ENCODE measurements at regions not wholly inside any gene's neighbourhood (a gene's known extent, or its start where the extent isn't known, plus 50 kb on each side); places are given as distances from the start of the nearest gene placed in this dataset.

- TF ChIP-seq, protein P1, sequence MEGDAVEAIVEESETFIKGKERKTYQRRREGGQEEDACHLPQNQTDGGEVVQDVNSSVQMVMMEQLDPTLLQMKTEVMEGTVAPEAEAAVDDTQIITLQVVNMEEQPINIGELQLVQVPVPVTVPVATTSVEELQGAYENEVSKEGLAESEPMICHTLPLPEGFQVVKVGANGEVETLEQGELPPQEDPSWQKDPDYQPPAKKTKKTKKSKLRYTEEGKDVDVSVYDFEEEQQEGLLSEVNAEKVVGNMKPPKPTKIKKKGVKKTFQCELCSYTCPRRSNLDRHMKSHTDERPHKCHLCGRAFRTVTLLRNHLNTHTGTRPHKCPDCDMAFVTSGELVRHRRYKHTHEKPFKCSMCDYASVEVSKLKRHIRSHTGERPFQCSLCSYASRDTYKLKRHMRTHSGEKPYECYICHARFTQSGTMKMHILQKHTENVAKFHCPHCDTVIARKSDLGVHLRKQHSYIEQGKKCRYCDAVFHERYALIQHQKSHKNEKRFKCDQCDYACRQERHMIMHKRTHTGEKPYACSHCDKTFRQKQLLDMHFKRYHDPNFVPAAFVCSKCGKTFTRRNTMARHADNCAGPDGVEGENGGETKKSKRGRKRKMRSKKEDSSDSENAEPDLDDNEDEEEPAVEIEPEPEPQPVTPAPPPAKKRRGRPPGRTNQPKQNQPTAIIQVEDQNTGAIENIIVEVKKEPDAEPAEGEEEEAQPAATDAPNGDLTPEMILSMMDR (IDR thresholded peaks at IDR 0.05 in 2 of 3, conservative IDR thresholded peaks at IDR 0.05 in 1 of 3; ENCODE audit: control insufficient read depth in 2 of 3, extremely low read depth in 1 of 3, insufficient read depth in 1 of 3, low read depth in 3 of 3, low read length in 3 of 3): no peak
- TF ChIP-seq HCFC1 (IDR thresholded peaks at IDR 0.05; ENCODE audit: low read length) (no peak), FOXM1 (IDR thresholded peaks at IDR 0.05; ENCODE audit: low read depth, low read length) (no peak), CBFB (IDR thresholded peaks at IDR 0.05; ENCODE audit: low read depth) (no peak)
These were observed 683.7 kb upstream of the LRRN3 start for GRCh38 chr7:110407242-110407641.
